H1 (cell line): ENCODE measurements at regions not wholly inside any gene's neighbourhood (a gene's known extent, or its start where the extent isn't known, plus 50 kb on each side); places are given as distances from the start of the nearest gene placed in this dataset.

Source experiments
- BCL11A ChIP-seq, 2 experiments: IDR thresholded peaks; one replicate each; pipeline ENCODE4 v1.6.1; 2011; ENCODE audit warnings: low read depth in 2 of 2, low read length in 2 of 2, mild to moderate bottlenecking in 2 of 2
- BRCA1 ChIP-seq: IDR thresholded peaks from 2 replicates; pipeline ENCODE4 v1.6.1; 2012; ENCODE audit warnings: low read depth, low read length, improper control_type of control experiment
- EZH2 ChIP-seq: fragments of 200-600 bp; sonication (generic); IDR thresholded peaks from 2 replicates; pipeline ENCODE4 v1.7.1; 2012; ENCODE audit warnings: low read depth, mild to moderate bottlenecking, moderate library complexity, low read length, inconsistent platforms; ENCODE audit not compliant: severe bottlenecking
- KDM1A ChIP-seq: fragments of 200-600, 300-600 bp; sonication (generic); IDR thresholded peaks from 2 replicates; pipeline ENCODE4 v1.7.1; 2016; ENCODE audit warnings: mild to moderate bottlenecking, low read length, borderline replicate concordance
- NRF1 ChIP-seq: IDR thresholded peaks from 2 replicates; pipeline ENCODE4 v1.6.1; 2011; ENCODE audit warnings: mild to moderate bottlenecking, low read depth, low read length, improper control_type of control experiment
- POLR2A ChIP-seq, 2 experiments: IDR thresholded peaks; 1 replicate in 1 of 2; 2 replicates in 1 of 2; pipeline ENCODE4 v1.6.1; 2011; ENCODE audit warnings: low read depth in 2 of 2, low read length in 2 of 2, mild to moderate bottlenecking in 2 of 2; ENCODE audit errors: control extremely low read depth in 1 of 2
- TEAD4 ChIP-seq: IDR thresholded peaks from 2 replicates; pipeline ENCODE4 v1.6.1; 2012; ENCODE audit warnings: low read depth, low read length, inconsistent platforms, mixed read lengths
- YY1 ChIP-seq: IDR thresholded peaks from 2 replicates; pipeline ENCODE4 v1.6.1; 2011; ENCODE audit warnings: low read depth, mild to moderate bottlenecking, low read length
- TF ChIP-seq, protein P1 (sequence below), 3 experiments: IDR thresholded peaks; 1 replicate in 2 of 3; 2 replicates in 1 of 3; pipeline versions ENCODE4 v1.5.1 to v1.6.1; 2011; ENCODE audit warnings: low read length in 3 of 3, mild to moderate bottlenecking in 3 of 3, inconsistent platforms in 2 of 3, low read depth in 1 of 3, moderate library complexity in 1 of 3; ENCODE audit not compliant: insufficient read depth in 1 of 3; ENCODE audit errors: control extremely low read depth in 1 of 3

DNA sequence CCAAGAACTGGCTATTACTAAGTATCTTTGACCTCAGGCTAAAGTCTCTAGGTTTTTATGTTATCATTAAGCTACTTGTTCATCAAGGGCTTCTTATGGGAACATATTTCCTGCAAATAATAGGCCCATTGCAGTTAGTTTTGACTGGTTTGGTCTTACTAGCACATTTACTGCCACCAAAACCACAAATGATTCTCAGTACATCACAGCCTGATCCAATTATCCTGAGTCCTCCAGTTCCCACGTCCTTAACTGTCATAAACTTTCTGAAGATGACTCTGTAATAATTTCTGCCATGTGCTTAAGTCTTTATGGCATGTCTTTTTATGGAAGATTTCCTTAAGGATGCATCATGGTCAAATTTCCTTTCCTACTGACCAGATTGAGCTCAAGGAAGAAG, 123.3 kb upstream of the TANK start:
- TF ChIP-seq, protein P1, sequence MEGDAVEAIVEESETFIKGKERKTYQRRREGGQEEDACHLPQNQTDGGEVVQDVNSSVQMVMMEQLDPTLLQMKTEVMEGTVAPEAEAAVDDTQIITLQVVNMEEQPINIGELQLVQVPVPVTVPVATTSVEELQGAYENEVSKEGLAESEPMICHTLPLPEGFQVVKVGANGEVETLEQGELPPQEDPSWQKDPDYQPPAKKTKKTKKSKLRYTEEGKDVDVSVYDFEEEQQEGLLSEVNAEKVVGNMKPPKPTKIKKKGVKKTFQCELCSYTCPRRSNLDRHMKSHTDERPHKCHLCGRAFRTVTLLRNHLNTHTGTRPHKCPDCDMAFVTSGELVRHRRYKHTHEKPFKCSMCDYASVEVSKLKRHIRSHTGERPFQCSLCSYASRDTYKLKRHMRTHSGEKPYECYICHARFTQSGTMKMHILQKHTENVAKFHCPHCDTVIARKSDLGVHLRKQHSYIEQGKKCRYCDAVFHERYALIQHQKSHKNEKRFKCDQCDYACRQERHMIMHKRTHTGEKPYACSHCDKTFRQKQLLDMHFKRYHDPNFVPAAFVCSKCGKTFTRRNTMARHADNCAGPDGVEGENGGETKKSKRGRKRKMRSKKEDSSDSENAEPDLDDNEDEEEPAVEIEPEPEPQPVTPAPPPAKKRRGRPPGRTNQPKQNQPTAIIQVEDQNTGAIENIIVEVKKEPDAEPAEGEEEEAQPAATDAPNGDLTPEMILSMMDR (IDR thresholded peaks at IDR 0.05; ENCODE audit: control extremely low read depth in 1 of 3, insufficient read depth in 1 of 3, low read depth in 1 of 3, low read length in 3 of 3): no peak
- no peak for TF ChIP-seq YY1
- no peak for TF ChIP-seq NRF1
- no peak for TF ChIP-seq POLR2A (IDR thresholded peaks at IDR 0.05; ENCODE audit: control extremely low read depth in 1 of 2, low read depth in 2 of 2, low read length in 2 of 2)
- TF ChIP-seq EZH2: no peak
- no peak for TF ChIP-seq KDM1A
- TF ChIP-seq BRCA1: no peak
- no peak for TF ChIP-seq BCL11A (IDR thresholded peaks at IDR 0.05; ENCODE audit: low read depth in 2 of 2, low read length in 2 of 2)
- no peak for TF ChIP-seq TEAD4
